ENCODE measurements at regions not wholly inside any gene's neighbourhood (a gene's known extent, or its start where the extent isn't known, plus 50 kb on each side); places are given as distances from the start of the nearest gene placed in this dataset.
"Not testable (repeated sequence)": the region's sequence is repeated elsewhere in the genome, so short reads cannot be mapped to it uniquely, and the experiment has no call there.

GRCh38 chr7:19296617-19297016 lies 151.4 kb upstream of the FERD3L start:
- DNase-seq (ENCODE audit: low read depth), result no peak

DNA sequence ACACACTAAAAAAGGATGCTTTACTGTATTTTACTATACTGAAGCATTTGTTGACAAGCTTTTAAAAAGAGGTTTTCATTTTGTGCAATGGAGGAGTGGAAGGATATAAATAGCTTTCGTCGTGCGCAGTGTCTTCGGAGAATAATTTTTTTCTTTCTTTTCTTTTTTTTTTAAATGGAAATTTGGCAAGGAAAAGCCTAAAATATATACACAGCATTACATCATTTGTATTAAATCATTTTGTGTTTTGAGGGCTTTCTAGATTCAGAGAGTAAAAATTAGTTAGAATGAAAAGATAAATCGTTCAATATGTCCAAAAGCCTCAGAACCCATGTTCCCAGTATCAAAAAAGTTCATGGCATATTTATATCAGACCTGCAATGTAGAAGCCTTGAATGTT lies 150.2 kb upstream of the FERD3L start:
- no peak for DNase-seq (ENCODE audit: low read depth)

DNA sequence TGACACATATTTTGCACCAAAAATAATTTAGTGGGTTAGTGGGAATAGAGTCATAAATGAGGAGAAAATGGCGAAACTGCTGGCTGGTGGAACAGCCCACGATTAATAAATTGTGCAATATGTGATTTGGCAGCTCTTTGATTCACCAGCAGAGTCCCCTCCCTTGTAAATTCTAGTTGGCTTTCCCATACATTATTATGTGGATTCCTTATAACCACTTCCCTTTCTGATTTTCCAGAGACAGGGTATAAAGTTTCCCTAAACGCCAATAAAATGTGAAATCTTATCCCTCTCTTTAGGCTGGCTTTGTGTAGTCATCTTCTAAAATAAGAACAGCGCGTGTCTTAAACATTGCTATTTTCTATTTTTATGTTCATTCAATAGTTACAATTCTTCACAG lies 149.4 kb upstream of the FERD3L start:
- peak; percentile 46 for DNase-seq (ENCODE audit: low read depth)

DNA sequence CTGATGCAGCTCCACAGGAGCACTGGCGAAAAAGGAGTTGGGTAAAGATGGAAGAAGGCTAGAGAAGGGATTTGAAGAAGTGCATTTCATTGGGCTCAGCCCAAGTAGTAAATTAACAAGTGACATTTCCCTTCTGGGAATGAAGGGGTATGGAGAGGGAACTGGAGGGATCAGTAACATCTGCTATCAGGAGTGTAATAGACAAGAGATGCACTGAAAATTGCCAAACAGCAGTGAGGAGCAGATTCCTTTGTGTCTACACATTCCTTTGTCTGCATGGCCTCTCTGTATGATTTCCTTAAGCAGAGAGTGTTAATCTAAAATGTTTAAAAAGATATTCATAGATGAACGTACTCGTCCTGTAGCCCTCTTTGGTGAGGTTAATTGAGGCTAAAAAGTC lies 148.2 kb upstream of the FERD3L start:
- DNase-seq (ENCODE audit: low read depth), result no peak

- no peak for DNase-seq (ENCODE audit: low read depth)
These were observed 145.7 kb upstream of the FERD3L start for GRCh38 chr7:19290968-19291367.

DNA sequence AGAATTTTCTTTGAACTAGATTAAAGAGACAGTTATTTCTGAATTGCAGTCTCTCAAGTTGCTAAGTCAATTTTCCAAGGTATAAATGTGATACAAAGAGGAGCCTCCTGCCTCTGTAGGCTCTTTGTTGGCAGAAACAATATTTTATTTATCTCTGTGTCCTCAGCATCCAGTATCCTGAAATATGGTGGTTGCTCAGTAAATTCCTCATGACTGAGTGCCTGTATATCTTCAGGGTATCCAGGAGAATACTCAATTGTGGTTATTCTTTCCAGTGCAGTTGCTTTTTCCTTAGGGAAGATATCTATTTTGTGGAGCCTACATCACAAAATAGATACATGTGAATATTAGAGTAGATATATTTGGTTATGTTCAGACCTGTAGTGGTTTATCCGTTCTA lies 144.8 kb upstream of the FERD3L start:
- no peak for DNase-seq (ENCODE audit: low read depth)

DNA sequence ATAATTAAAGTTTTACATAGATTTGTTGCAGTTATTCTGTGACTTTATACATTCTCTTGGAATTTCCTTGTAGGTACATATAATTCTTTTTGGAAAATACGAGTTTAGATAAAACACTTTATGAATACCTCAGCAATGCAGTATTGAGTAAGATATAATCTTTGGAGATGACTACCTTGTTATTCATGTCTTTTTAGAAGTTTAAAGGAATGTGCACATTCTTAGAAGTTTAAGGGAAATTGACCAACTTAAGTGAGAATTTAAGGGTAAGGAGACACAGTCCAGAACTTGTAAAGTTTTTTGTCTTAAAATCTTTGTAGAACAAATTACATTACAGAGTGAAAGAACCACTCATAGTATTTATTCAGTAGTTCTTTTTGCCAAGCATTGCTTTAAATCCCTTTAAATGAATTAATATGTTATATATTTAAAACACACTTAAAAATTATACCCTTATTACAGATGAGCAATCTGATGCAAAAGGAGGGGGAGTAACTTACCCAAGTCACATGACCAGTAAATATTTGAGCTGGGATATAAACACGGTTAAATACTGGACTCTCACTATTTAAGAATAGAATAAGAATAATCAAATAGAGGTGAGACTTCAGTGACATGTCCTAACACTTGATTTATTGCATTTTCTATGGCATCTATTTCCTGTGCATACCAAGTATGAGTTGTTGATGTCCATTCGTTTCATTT lies 139.5 kb upstream of the FERD3L start:
- DNase-seq (ENCODE audit: low read depth), result peak; percentile 62

- DNase-seq (ENCODE audit: low read depth), result no peak
These were observed 138.9 kb upstream of the FERD3L start for GRCh38 chr7:19284136-19284535.

DNA sequence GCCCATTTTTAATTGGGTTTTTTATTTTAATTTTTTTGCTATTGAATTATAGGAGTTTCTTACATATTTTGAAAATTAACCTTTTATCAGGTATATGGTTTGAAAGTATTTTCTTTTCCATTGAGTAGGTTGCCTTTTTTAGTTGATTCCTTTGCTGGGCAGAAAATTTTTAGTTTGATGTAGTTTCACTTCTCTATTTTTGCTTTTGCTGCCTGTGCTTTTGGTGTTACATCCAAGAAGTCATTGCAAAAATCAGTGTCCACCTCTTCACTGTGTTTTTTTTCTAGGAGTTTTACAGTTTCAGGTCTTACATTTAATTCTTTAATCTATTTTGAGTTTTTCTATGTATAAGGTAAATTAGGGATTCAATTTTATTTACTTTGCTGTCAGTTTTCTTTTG lies 129.8 kb upstream of the FERD3L start:
- DNase-seq (ENCODE audit: low read depth), result no peak

- DNase-seq (ENCODE audit: low read depth), result not testable (repeated sequence)
These were observed 127.1 kb upstream of the FERD3L start for GRCh38 chr7:19272329-19272728.

- no peak for DNase-seq (ENCODE audit: low read depth)
These were observed 124.1 kb upstream of the FERD3L start for GRCh38 chr7:19269301-19269700.

DNA sequence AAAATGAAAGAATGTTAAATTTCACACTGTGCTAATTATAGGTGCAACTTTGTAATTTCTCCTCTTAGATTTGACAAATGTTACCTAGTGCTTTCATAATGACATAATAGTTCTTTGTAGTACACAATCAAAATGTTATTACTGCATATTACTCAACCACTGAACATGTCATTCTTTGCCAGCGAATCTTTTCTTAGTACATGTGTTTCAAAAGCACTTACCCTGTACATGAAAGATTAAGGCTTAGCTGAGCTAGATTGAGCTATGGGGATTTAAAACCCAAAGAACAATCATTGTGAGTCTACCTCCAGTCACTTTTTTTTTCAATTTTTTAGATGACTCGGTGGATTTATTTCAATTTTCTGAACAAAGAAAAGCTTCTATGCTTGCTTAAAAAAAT lies 123.5 kb upstream of the FERD3L start:
- no peak for DNase-seq (ENCODE audit: low read depth)

DNA sequence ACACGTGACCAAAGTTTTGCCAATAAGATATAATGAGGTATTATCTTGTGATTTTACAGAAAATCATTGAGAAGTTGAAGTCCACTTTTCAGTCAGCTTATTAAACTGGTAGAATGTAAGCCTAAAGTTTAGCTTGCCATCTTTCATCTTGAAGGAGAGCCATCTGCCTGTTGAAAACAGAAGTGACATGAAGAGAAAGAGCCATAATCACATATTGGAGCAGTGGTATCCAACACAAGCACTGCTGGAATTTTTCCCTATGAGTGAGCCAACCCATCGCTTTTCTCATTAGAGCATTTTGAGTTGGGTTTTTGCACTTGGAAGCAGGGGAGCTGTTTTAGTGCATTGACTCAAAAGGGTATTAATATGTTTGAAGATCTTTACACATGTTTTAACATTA lies 117.6 kb upstream of the FERD3L start:
- no peak for DNase-seq (ENCODE audit: low read depth)

GRCh38 chr7:19249281-19249680 lies 104.1 kb upstream of the FERD3L start:
- peak; percentile 70 for DNase-seq (ENCODE audit: low read depth)

DNA sequence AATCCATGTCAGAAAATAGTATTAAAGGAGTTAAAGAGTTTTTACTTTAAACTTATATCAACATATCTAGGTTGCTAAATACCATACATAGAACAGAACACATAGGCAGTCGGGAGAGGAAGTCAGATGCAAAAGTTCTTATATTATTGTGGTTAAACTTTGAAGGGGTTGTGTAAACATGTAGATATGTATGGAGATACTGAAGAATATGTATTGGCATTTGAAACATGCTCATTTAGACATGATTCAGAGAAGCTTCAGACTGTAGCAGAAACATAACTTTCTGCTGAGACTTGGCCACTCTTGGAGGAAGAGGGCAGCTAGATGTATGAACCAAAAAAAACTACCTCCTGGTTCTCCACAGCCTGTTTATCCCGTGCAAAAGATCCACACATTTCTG lies 103.5 kb upstream of the FERD3L start:
- peak; percentile 69 for DNase-seq (ENCODE audit: low read depth)

- no peak for DNase-seq (ENCODE audit: low read depth)
These were observed 102.9 kb upstream of the FERD3L start for GRCh38 chr7:19248115-19248514.

DNA sequence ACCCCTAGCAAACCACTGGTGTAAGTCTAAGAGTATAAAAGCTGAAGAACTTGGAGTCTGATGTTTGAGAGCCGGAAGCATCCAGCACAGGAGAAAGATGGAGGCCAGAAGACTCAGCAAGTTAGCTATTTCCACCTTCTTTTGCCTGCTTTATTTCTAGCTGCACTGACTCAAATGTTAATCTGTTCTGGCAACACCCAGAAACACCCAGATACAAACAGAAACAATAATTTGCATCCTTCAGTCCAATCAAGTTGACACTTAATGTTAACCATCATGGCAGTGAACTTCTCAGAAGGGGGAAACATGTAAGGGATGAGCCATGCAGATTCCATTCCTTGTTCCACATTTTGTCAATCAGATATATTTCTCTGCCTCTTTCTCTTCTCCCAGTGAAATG lies 101.8 kb upstream of the FERD3L start:
- DNase-seq (ENCODE audit: low read depth), result no peak

DNA sequence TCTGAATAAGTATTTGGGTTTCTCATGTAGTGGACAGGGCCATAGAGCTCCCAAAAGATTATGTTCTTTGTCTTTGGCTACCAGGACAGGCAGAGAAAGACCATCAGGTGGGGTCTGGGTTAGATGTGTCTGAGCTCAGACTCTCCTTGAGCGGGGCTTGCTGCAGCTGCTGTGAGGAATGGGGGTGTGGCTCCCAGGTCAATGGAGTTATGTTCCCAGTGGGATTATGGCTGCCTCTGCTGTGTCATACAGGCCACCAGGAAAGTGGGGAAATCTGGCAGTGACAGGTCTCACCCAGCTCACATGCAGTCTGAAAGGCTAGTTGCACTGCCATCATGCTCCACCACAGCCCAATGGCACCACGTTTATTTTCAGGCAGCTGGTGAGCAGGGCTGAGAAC lies 97.0 kb upstream of the FERD3L start:
- DNase-seq (ENCODE audit: low read depth), result no peak

DNA sequence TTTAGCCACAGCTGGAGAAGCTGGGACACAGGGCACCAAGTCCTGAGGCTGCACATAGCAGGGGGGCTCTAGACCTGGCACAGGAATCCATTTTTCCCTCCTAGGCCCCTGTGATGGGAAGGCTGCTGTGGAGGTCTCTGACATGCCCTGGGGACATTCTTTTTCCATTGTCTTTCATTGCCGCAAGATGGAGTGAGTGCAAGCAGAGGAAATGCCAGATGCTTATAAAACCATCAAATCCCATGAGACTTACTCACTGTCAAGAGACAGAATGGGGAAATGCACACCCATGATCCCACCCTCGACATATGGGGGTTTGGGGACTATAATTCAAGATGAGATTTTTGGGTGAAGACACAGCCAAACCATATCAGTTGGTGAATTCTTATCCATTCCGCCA lies 94.7 kb upstream of the FERD3L start:
- no peak for DNase-seq (ENCODE audit: low read depth)

GRCh38 chr7:19235680-19236079 lies 90.5 kb upstream of the FERD3L start:
- no peak for DNase-seq (ENCODE audit: low read depth)

- no peak for DNase-seq (ENCODE audit: low read depth)
These were observed 79.7 kb upstream of the FERD3L start for GRCh38 chr7:19224951-19225350.

DNA sequence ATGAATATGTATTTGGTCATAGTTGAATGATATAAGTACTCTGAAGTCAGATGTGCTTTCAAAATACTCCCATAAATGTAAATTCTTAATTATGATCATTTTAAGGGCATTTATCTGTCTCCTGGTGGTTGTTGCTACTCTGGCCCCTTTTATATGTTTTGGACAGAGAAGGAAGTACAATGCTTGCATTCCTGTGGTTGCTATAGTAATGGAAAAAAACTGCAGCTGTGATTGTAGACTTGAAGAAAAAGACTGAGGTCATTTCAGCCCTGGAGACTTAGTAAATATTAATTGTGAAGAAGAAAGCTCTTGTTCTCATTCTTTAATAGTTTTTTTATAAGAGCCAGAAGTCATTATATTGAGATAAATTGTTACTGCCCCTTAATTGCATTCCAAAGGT lies 70.2 kb upstream of the FERD3L start:
- no peak for DNase-seq (ENCODE audit: low read depth)

- DNase-seq (ENCODE audit: low read depth), result no peak
These were observed 68.5 kb upstream of the FERD3L start for GRCh38 chr7:19213746-19214145.

GRCh38 chr7:19210893-19211413 lies 65.7 kb upstream of the FERD3L start:
- DNase-seq (ENCODE audit: low read depth), result no peak

Measured in HS-27A (cell line).